Esophagus muscularis mucosa (tissue), 4 donors: ENCODE measurements at regions not wholly inside any gene's neighbourhood (a gene's known extent, or its start where the extent isn't known, plus 50 kb on each side); places are given as distances from the start of the nearest gene placed in this dataset.

Experiments
- DNase-seq: peaks from one replicate; pipeline ENCODE4 v3.0.0-alpha.2; 2017; ENCODE audit errors: extremely low spot score
- H3K27ac ChIP-seq, 4 donors: fragments of 200-600 bp; sonication (generic); replicated peaks in 1 of 4; 1 replicate in 3 of 4; 2 replicates in 1 of 4; pipeline ENCODE4 v1.5.1; 2016 to 2019; ENCODE audit warnings: mild to moderate bottlenecking in 1 of 4
- H3K27me3 ChIP-seq, 4 donors: fragments of 200-600 bp; sonication (generic); one replicate each; pipeline versions ENCODE4 v1.5.1 to v1.6.0; 2016 to 2019
- H3K36me3 ChIP-seq, 4 donors: fragments of 200-600 bp; sonication (generic); one replicate each; pipeline ENCODE4 v1.5.1; 2016 to 2019
- H3K4me1 ChIP-seq, 4 donors: fragments of 200-600 bp; sonication (generic); one replicate each; pipeline ENCODE4 v1.5.1; 2016 to 2019
- H3K4me3 ChIP-seq, 4 donors: fragments of 200-600 bp; sonication (generic); 1 replicate in 2 of 4; 2 replicates in 2 of 4; pipeline ENCODE4 v1.5.1; 2016 to 2019; ENCODE audit warnings: mild to moderate bottlenecking in 4 of 4, moderate library complexity in 1 of 4
- H3K9me3 ChIP-seq, 4 donors: fragments of 200-600 bp; sonication (generic); 1 replicate in 3 of 4; 2 replicates in 1 of 4; pipeline ENCODE4 v1.5.1; 2016 to 2019
- EP300 ChIP-seq: sonication (generic); formaldehyde crosslinking; IDR thresholded peaks from one replicate; pipeline ENCODE4 v1.6.1; 2017; ENCODE audit warnings: antibody characterized with exemption
- POLR2A ChIP-seq: fragments of 450-650 bp; IDR thresholded peaks from one replicate; pipeline ENCODE4 v1.6.1; 2017; ENCODE audit warnings: antibody characterized with exemption, moderate library complexity, mild to moderate bottlenecking, low read depth
- POLR2AphosphoS5 ChIP-seq, 2 donors: sonication (generic); formaldehyde crosslinking; IDR thresholded peaks; one replicate each; pipeline ENCODE4 v1.6.1; 2017; ENCODE audit warnings: antibody characterized with exemption in 2 of 2
- WGBS: methylation state at CpG from one replicate; pipeline ENCODE4 v1.1.5; 2018; 5-methylcytosine and 5-hydroxymethylcytosine counted together
- intact Hi-C: fragments of 100-400 bp; cut with DNase I; formaldehyde crosslinking; loops from one replicate; pipeline ENCODE4 v1.15.1; 2023
- TF ChIP-seq, protein P1 (sequence below), 3 experiments: fragments of 200-600 bp in 2 of 3; fragments of 450-650 bp in 1 of 3; sonication (generic) in 2 of 3; IDR thresholded peaks; one replicate each; pipeline ENCODE4 v1.5.1; 2017 to 2019; ENCODE audit warnings: antibody characterized with exemption in 3 of 3, mild to moderate bottlenecking in 2 of 3, moderate library complexity in 1 of 3

- Histone ChIP-seq H3K4me3 (no peak overlapping the region), H3K27ac (no peak overlapping the region), H3K4me1 (no peaks in the 10 kb centered on the region), H3K27me3 (no peaks in the 10 kb centered on the region), H3K9me3 (peaks cover 0 to 6% (median 0%) of the 10 kb centered on the region in 4 donors), H3K36me3 (no peaks in the 10 kb centered on the region)
- WGBS: 85% methylated on average over 1 of the region's 1 CpG
- intact Hi-C loops: no loop called here
- TF ChIP-seq, protein P1, sequence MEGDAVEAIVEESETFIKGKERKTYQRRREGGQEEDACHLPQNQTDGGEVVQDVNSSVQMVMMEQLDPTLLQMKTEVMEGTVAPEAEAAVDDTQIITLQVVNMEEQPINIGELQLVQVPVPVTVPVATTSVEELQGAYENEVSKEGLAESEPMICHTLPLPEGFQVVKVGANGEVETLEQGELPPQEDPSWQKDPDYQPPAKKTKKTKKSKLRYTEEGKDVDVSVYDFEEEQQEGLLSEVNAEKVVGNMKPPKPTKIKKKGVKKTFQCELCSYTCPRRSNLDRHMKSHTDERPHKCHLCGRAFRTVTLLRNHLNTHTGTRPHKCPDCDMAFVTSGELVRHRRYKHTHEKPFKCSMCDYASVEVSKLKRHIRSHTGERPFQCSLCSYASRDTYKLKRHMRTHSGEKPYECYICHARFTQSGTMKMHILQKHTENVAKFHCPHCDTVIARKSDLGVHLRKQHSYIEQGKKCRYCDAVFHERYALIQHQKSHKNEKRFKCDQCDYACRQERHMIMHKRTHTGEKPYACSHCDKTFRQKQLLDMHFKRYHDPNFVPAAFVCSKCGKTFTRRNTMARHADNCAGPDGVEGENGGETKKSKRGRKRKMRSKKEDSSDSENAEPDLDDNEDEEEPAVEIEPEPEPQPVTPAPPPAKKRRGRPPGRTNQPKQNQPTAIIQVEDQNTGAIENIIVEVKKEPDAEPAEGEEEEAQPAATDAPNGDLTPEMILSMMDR (IDR thresholded peaks at IDR 0.05): no peak
- no peak for TF ChIP-seq POLR2A
- no peak for TF ChIP-seq EP300
- no peak for TF ChIP-seq POLR2AphosphoS5 (IDR thresholded peaks at IDR 0.05)
- DNase-seq: no peak
Observed at GRCh38 chr7:24005517-24005916, 278.5 kb upstream of the NPY start.

DNA sequence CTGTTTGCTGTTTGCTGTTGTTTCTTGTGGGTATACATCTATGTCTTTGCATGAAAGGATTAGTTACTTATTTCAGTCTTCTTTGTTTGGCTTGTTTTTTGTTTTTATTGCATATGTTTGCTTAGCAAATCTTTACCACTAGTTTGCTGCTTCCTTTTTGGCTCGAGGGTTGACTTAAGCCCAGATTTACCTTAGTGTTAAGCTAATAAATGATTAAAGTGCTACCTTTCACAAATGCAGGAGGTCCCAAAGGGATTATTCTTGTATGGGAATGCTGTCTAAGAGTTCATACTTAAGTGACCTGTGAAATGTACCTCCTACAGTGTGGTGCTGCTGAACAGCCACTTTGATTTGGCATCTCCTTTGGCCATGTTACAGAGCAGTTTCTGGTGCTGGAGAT is 273.5 kb upstream of the NPY start:
- no peak overlapping the region for H3K27ac ChIP-seq
- DNase-seq: no peak
- intact Hi-C loops: no loop called here
- peaks cover 0 to 13% (median 8%) of the 10 kb centered on the region in 4 donors for H3K9me3 ChIP-seq
- 70% methylated on average over 1 of the region's 1 CpG for WGBS
- TF ChIP-seq POLR2AphosphoS5 (IDR thresholded peaks at IDR 0.05) (no peak), POLR2A (no peak), EP300 (no peak)
- TF ChIP-seq, protein P1 (IDR thresholded peaks at IDR 0.05): no peak
- no peaks in the 10 kb centered on the region for H3K27me3 ChIP-seq
- no peak overlapping the region for H3K4me3 ChIP-seq
- no peaks in the 10 kb centered on the region for H3K36me3 ChIP-seq
- H3K4me1 ChIP-seq: no peaks in the 10 kb centered on the region

- Histone ChIP-seq H3K27me3 (no peaks in the 10 kb centered on the region), H3K36me3 (no peaks in the 10 kb centered on the region), H3K4me3 (no peak overlapping the region), H3K9me3 (peaks cover 0 to 9% (median 4%) of the 10 kb centered on the region in 4 donors), H3K27ac (no peak overlapping the region), H3K4me1 (no peaks in the 10 kb centered on the region)
- intact Hi-C loops: no loop called here
- no peak for DNase-seq
- WGBS: 96% methylated on average over 1 of the region's 1 CpG
- TF ChIP-seq POLR2AphosphoS5 (IDR thresholded peaks at IDR 0.05): no peak
- TF ChIP-seq, protein P1 (IDR thresholded peaks at IDR 0.05): no peak
- TF ChIP-seq EP300: no peak
- no peak for TF ChIP-seq POLR2A
Observed at GRCh38 chr7:24017519-24017918, 266.5 kb upstream of the NPY start.

DNA sequence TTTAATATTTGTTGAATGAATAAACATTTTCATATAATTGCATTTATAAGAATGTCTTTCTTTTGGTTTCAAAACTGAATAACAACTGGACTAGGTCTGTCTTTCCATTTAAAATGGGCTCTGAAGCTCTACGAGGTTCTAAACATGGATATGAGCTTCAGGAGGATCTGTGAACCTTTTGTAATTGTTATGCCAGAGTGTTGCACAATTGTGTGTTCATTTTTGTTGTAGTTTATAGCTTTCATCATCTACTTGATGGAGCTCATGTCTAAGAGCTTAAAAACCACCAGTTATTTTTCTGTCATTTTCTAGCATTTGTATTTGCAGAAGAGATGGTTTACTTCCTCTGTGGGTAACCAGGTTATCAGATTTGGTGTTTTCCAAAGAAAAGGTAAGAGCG is 265.7 kb upstream of the NPY start:
- Histone ChIP-seq H3K9me3 (peaks cover 0 to 9% (median 4%) of the 10 kb centered on the region in 4 donors), H3K4me3 (no peak overlapping the region), H3K27ac (no peak overlapping the region), H3K27me3 (no peaks in the 10 kb centered on the region), H3K36me3 (no peaks in the 10 kb centered on the region), H3K4me1 (no peaks in the 10 kb centered on the region)
- no peak for DNase-seq
- intact Hi-C loops: no loop called here
- TF ChIP-seq POLR2AphosphoS5 (IDR thresholded peaks at IDR 0.05): no peak
- no peak for TF ChIP-seq POLR2A
- no peak for TF ChIP-seq EP300
- TF ChIP-seq, protein P1 (IDR thresholded peaks at IDR 0.05): no peak
- WGBS: 62% methylated on average over 2 of the region's 2 CpGs

- intact Hi-C loops: no loop called here
- Histone ChIP-seq H3K4me1 (no peaks in the 10 kb centered on the region), H3K27ac (no peak overlapping the region), H3K4me3 (no peak overlapping the region), H3K9me3 (peaks cover 0 to 9% (median 3%) of the 10 kb centered on the region in 4 donors), H3K27me3 (no peaks in the 10 kb centered on the region), H3K36me3 (no peaks in the 10 kb centered on the region)
- no peak for TF ChIP-seq EP300
- TF ChIP-seq, protein P1 (IDR thresholded peaks at IDR 0.05): no peak
- no peak for TF ChIP-seq POLR2A
- no peak for TF ChIP-seq POLR2AphosphoS5 (IDR thresholded peaks at IDR 0.05)
- WGBS: 82% methylated on average over 5 of the region's 5 CpGs
- DNase-seq: no peak
Observed at GRCh38 chr7:24019841-24020240, 264.1 kb upstream of the NPY start.
